ENCODE measurements at regions not wholly inside any gene's neighbourhood (a gene's known extent, or its start where the extent isn't known, plus 50 kb on each side); places are given as distances from the start of the nearest gene placed in this dataset.
"Not testable (repeated sequence)": the region's sequence is repeated elsewhere in the genome, so short reads cannot be mapped to it uniquely, and the experiment has no call there.

DNA sequence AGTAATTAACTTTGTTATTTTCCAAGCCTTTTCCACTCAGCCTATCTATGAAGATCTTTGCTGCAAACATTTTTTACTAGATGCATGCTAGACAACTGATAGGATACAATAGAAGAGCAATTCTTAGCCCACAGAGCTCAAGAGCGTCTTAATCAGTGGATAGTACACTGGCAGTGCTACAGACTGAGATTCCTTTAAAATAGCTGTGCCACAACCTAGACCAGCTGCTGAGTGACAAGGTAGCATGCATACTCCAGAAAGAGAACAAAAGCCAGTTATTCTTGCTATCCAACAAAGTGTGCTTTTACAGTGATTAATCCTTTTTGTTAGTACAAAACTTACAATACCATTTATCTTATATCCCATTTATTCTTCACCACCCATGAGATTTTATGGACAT lies 507.9 kb upstream of the SYT4 start:
- H3K27me3 ChIP-seq (replicated peaks; ENCODE audit: control insufficient read depth, insufficient read depth, low read length), result no peaks in the 10 kb centered on the region
- DNase-seq (ENCODE audit: extremely low read depth, insufficient read length), result no peak
- H3K4me3 ChIP-seq (replicated peaks; ENCODE audit: low read depth, low read length), result no peak overlapping the region
- H3K36me3 ChIP-seq (ENCODE audit: control insufficient read depth, insufficient read depth, low read length), result no peaks in the 10 kb centered on the region
- TF ChIP-seq, protein P1, sequence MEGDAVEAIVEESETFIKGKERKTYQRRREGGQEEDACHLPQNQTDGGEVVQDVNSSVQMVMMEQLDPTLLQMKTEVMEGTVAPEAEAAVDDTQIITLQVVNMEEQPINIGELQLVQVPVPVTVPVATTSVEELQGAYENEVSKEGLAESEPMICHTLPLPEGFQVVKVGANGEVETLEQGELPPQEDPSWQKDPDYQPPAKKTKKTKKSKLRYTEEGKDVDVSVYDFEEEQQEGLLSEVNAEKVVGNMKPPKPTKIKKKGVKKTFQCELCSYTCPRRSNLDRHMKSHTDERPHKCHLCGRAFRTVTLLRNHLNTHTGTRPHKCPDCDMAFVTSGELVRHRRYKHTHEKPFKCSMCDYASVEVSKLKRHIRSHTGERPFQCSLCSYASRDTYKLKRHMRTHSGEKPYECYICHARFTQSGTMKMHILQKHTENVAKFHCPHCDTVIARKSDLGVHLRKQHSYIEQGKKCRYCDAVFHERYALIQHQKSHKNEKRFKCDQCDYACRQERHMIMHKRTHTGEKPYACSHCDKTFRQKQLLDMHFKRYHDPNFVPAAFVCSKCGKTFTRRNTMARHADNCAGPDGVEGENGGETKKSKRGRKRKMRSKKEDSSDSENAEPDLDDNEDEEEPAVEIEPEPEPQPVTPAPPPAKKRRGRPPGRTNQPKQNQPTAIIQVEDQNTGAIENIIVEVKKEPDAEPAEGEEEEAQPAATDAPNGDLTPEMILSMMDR (IDR thresholded peaks at IDR 0.05; ENCODE audit: insufficient read depth, low read length, poor library complexity, severe bottlenecking), result no peak

DNA sequence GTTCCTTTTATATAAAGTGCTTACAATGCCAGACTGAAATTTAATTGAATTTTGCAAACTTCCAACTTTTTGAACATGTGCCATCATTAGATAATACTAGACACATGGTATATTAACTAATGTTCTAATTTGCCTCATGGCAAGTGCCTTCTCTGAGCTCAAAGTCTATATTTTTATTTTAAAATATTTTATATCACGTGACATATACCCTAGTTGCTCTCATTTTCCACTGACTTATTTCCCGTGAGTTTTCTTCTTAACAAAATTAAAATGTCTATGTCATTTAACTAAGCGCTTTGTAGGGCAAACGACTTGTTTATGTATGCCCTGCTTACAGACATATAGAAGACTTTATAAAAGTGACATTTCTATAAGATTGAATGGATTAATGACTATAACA lies 509.6 kb upstream of the SYT4 start:
- Histone ChIP-seq H3K27me3 (replicated peaks; ENCODE audit: control insufficient read depth, insufficient read depth, low read length) (no peaks in the 10 kb centered on the region), H3K36me3 (ENCODE audit: control insufficient read depth, insufficient read depth, low read length) (no peaks in the 10 kb centered on the region), H3K4me3 (replicated peaks; ENCODE audit: low read depth, low read length) (no peak overlapping the region)
- TF ChIP-seq, protein P1 (IDR thresholded peaks at IDR 0.05; ENCODE audit: insufficient read depth, low read length, poor library complexity, severe bottlenecking), result no peak
- DNase-seq (ENCODE audit: extremely low read depth, insufficient read length), result no peak

DNA sequence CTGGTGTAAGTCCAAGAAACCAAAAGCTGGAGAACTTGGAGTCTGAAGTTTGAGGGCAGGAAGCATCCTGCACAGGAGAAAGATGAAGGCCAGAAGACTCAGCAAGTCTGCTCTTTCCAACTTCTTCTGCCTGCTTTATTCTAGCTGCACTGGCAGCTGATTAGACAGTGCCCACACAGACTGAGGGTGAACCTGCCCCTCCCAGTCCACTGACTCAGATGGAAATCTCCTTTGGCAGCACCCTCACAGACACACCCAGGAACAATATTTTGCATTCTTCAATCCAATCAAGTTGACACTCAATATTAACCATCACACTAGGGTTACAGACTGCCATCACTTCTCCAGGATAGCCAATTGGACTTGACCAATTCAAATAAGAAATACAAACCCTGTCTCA lies 510.4 kb upstream of the SYT4 start:
- not testable (repeated sequence) for H3K27me3 ChIP-seq (replicated peaks; ENCODE audit: control insufficient read depth, insufficient read depth, low read length); DNase-seq (ENCODE audit: extremely low read depth, insufficient read length); H3K4me3 ChIP-seq (replicated peaks; ENCODE audit: low read depth, low read length); H3K36me3 ChIP-seq (ENCODE audit: control insufficient read depth, insufficient read depth, low read length)

DNA sequence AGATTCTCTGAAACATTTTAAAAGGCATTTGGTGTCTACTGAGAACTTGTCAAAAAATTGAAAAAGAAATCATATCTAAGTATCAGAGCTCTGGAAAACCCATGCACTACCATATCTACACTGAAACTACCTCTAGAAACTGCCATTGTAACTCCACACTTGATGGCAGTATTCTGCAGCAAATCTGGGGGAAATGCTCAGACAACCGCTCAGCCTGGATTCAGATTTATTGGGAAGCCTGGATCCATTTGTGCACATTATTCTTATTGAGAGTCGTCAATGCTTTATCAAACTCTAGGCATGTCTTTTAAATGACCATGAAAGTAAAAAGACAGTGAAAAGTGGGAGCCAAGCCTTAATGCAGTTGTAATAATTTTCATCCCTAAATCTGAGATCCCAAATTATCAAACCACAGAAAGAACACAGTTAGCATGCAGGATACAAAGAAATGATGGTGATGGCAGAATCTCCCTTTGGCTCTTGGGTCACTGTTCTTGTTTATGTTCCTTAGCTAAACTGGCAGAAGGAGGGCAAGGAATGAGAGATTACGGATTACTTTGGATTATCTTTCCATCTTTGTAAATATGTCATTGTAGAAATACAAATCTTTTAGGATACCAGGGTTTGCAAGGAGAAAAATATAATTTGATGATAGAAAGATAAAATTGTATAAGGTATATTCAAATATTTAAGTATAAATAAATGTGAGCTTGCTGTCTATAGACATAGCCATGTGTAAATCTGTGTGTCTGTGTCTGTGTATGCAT lies 512.1 kb upstream of the SYT4 start:
- no peaks in the 10 kb centered on the region for H3K27me3 ChIP-seq (replicated peaks; ENCODE audit: control insufficient read depth, insufficient read depth, low read length)
- TF ChIP-seq, protein P1 (IDR thresholded peaks at IDR 0.05; ENCODE audit: insufficient read depth, low read length, poor library complexity, severe bottlenecking), result no peak
- no peak for DNase-seq (ENCODE audit: extremely low read depth, insufficient read length)
- H3K36me3 ChIP-seq (ENCODE audit: control insufficient read depth, insufficient read depth, low read length), result no peaks in the 10 kb centered on the region
- no peak overlapping the region for H3K4me3 ChIP-seq (replicated peaks; ENCODE audit: low read depth, low read length)

DNA sequence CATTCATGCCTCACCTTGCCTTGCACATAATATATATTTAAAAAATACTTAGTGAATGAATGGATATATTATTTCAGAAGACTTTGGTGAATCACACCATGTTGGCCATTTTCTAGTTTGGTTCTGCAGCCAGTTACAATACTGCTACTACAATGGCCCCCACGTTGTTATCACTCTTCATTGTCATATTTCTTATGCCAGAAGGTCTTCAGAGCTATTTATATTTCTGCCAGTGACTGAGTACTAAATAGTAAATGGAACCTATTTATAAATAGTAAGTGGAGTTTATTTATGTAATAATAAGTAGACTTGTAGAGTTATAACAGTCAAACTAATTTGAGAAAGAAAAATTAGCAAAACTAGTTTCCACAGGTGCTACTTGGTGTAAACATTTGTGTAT lies 516.6 kb upstream of the SYT4 start:
- DNase-seq (ENCODE audit: extremely low read depth, insufficient read length), result no peak
- TF ChIP-seq, protein P1 (IDR thresholded peaks at IDR 0.05; ENCODE audit: insufficient read depth, low read length, poor library complexity, severe bottlenecking), result no peak
- Histone ChIP-seq H3K4me3 (replicated peaks; ENCODE audit: low read depth, low read length) (no peak overlapping the region), H3K36me3 (ENCODE audit: control insufficient read depth, insufficient read depth, low read length) (no peaks in the 10 kb centered on the region), H3K27me3 (replicated peaks; ENCODE audit: control insufficient read depth, insufficient read depth, low read length) (no peaks in the 10 kb centered on the region)

DNA sequence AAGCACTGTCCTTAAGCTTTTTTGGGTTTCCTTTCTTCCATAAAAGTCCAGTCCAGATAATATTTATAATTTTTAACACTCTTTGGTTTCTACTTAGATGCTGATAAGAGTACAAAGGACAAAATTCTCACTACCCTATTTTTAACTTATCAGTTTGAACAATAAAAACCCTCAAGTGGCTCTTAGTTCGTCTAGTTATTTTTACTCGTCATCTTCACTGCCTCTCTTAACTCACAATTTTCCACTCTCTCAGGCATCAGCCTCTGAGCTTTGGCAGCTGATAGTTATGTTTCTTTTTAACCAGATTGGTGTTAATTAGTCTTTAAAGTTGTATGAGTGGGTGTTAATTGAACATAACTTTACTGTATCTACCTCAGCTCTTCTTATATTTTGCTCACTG lies 517.1 kb upstream of the SYT4 start:
- TF ChIP-seq, protein P1 (IDR thresholded peaks at IDR 0.05; ENCODE audit: insufficient read depth, low read length, poor library complexity, severe bottlenecking), result no peak
- H3K27me3 ChIP-seq (replicated peaks; ENCODE audit: control insufficient read depth, insufficient read depth, low read length), result no peaks in the 10 kb centered on the region
- no peaks in the 10 kb centered on the region for H3K36me3 ChIP-seq (ENCODE audit: control insufficient read depth, insufficient read depth, low read length)
- no peak for DNase-seq (ENCODE audit: extremely low read depth, insufficient read length)
- H3K4me3 ChIP-seq (replicated peaks; ENCODE audit: low read depth, low read length), result no peak overlapping the region

Measured in GM06990 (cell line).